Anterior cingulate cortex (tissue), 58 donors: ENCODE measurements at regions not wholly inside any gene's neighbourhood (a gene's known extent, or its start where the extent isn't known, plus 50 kb on each side); places are given as distances from the start of the nearest gene placed in this dataset.

ENCODE experiments used
- DNase-seq, 58 donors: peaks; one replicate each; lab custom pipeline; 2025; lab: John Stamatoyannopoulos, UW

- no peak for DNase-seq
Measured at GRCh38 chr9:82208741-82209450, 220.3 kb downstream of the SPATA31D1 start.

- no peak for DNase-seq
Measured at GRCh38 chr9:82209797-82210470, 221.4 kb downstream of the SPATA31D1 start.

GRCh38 chr9:82212885-82213284 lies 224.3 kb downstream of the SPATA31D1 start:
- DNase-seq: no peak

GRCh38 chr9:82216435-82216834 lies 227.9 kb downstream of the SPATA31D1 start:
- no peak for DNase-seq

GRCh38 chr9:82223442-82223841 lies 234.9 kb downstream of the SPATA31D1 start:
- DNase-seq: no peak

- no peak for DNase-seq
Measured at GRCh38 chr9:82231411-82231810, 242.8 kb downstream of the SPATA31D1 start.

GRCh38 chr9:82234160-82234943 lies 245.8 kb downstream of the SPATA31D1 start:
- no peak for DNase-seq

GRCh38 chr9:82242285-82242963 lies 253.9 kb downstream of the SPATA31D1 start:
- DNase-seq: no peak

GRCh38 chr9:82247318-82247717 lies 258.7 kb downstream of the SPATA31D1 start:
- no peak for DNase-seq

GRCh38 chr9:82252116-82252515 lies 263.5 kb downstream of the SPATA31D1 start:
- no peak for DNase-seq

GRCh38 chr9:82254646-82255367 lies 266.2 kb downstream of the SPATA31D1 start:
- no peak for DNase-seq

- no peak for DNase-seq
Measured at GRCh38 chr9:82255481-82256176, 267.1 kb downstream of the SPATA31D1 start.

GRCh38 chr9:82260691-82261090 lies 272.1 kb downstream of the SPATA31D1 start:
- no peak for DNase-seq

GRCh38 chr9:82263619-82264018 lies 275.0 kb downstream of the SPATA31D1 start:
- DNase-seq: no peak

GRCh38 chr9:82271106-82271561 lies 282.6 kb downstream of the SPATA31D1 start:
- DNase-seq: no peak

GRCh38 chr9:82273121-82273520 lies 284.5 kb downstream of the SPATA31D1 start:
- DNase-seq: no peak

- no peak for DNase-seq
Measured at GRCh38 chr9:82275258-82275927, 286.8 kb downstream of the SPATA31D1 start.

- DNase-seq: no peak
Measured at GRCh38 chr9:82281066-82281465, 292.5 kb downstream of the SPATA31D1 start.

GRCh38 chr9:82284758-82285157 lies 296.2 kb downstream of the SPATA31D1 start:
- no peak for DNase-seq
